OCI-LY3 (cell line): ENCODE measurements at regions not wholly inside any gene's neighbourhood (a gene's known extent, or its start where the extent isn't known, plus 50 kb on each side); places are given as distances from the start of the nearest gene placed in this dataset.

Experiments used
- H2AFZ ChIP-seq: fragments of 200-600, 300-600 bp; shearing (Covaris generic); 2 replicates; pipeline ENCODE4 v1.6.0; 2014; ENCODE audit warnings: antibody characterized with exemption, low read depth, low read length
- H3K27ac ChIP-seq: fragments of 200-600, 300-600 bp; sonication (generic); 2 replicates; pipeline ENCODE4 v1.5.1; 2014; ENCODE audit warnings: mild to moderate bottlenecking, low read length, moderate library complexity, mixed read lengths
- H3K27me3 ChIP-seq: fragments of 200-600, 300-600 bp; sonication (generic); 2 replicates; pipeline ENCODE4 v1.6.1; 2014; ENCODE audit warnings: low read depth, low read length, mixed read lengths
- H3K36me3 ChIP-seq: fragments of 200-600, 300-600 bp; sonication (generic); replicated peaks from 2 replicates; pipeline ENCODE3; 2014; ENCODE audit warnings: low read depth, low read length, mixed read lengths
- H3K4me1 ChIP-seq: fragments of 300-600, 200-600 bp; sonication (generic); 2 replicates; pipeline ENCODE4 v1.6.1; 2014; ENCODE audit warnings: low read length, mixed read lengths
- H3K4me2 ChIP-seq: fragments of 200-600, 300-600 bp; sonication (generic); 2 replicates; pipeline ENCODE4 v1.6.1; 2014; ENCODE audit warnings: low read length, mixed read lengths
- H3K4me3 ChIP-seq: fragments of 300-600, 200-600 bp; sonication (generic); 2 replicates; pipeline ENCODE4 v1.5.1; 2014; ENCODE audit warnings: antibody characterized with exemption, mild to moderate bottlenecking, low read length, moderate library complexity
- H3K79me2 ChIP-seq: fragments of 300-600, 200-600 bp; shearing (Covaris generic); 2 replicates; pipeline ENCODE4 v1.6.1; 2014; ENCODE audit warnings: mild to moderate bottlenecking, low read length, mixed read lengths
- H3K9ac ChIP-seq: fragments of 300-600, 200-600 bp; shearing (Covaris generic); 2 replicates; pipeline ENCODE4 v1.6.0; 2014; ENCODE audit warnings: mild to moderate bottlenecking, low read length, moderate library complexity
- H3K9me3 ChIP-seq: fragments of 200-600, 300-600 bp; shearing (Covaris generic); 2 replicates; pipeline ENCODE4 v1.6.1; 2014; ENCODE audit warnings: low read length, mixed read lengths; ENCODE audit not compliant: insufficient read depth
- H4K20me1 ChIP-seq: fragments of 200-600, 300-600 bp; sonication (generic); 2 replicates; pipeline ENCODE4 v1.6.1; 2016; ENCODE audit warnings: low read length, mixed read lengths; ENCODE audit not compliant: insufficient read depth
- CTCF ChIP-seq: fragments of 200-600, 300-600 bp; sonication (generic); IDR thresholded peaks from 2 replicates; pipeline ENCODE4 v1.5.1; 2014; ENCODE audit warnings: antibody characterized with exemption, low read length, low read depth
- EZH2phosphoT487 ChIP-seq: fragments of 200-600 bp; shearing (Covaris generic); IDR thresholded peaks from 2 replicates; pipeline ENCODE4 v1.6.1; 2018; ENCODE audit warnings: antibody characterized with exemption, mixed run types, low read depth

DNA sequence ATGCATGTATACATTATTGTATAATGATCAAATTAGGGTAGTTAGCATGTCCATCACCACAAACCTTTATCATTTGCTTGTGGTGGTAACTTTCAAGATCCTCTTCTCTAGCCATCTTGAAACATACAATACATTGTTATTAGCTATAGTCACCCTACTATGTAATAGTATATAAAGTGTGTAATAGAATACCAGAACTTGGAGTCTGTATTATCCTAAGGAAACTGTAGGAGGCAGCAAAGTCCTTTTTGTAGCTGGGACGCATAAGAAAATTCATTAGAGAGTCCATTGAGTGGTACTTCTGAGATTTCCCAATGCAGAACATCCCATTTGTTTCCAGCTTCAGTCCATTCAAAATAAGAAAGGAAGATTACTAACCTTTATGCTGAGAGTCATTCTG is 325.9 kb upstream of the LRFN5 start:
- Histone ChIP-seq H3K4me1 (no peaks in the 10 kb centered on the region), H3K27me3 (no peaks in the 10 kb centered on the region), H3K79me2 (no peaks in the 10 kb centered on the region), H3K9ac (no peak overlapping the region), H2AFZ (no peak overlapping the region), H4K20me1 (no peaks in the 10 kb centered on the region), H3K9me3 (no peaks in the 10 kb centered on the region), H3K36me3 (no peaks in the 10 kb centered on the region), H3K27ac (no peak overlapping the region), H3K4me3 (no peak overlapping the region), H3K4me2 (no peak overlapping the region)
- TF ChIP-seq EZH2phosphoT487 = no peak
- peak; percentile 46 for TF ChIP-seq CTCF

DNA sequence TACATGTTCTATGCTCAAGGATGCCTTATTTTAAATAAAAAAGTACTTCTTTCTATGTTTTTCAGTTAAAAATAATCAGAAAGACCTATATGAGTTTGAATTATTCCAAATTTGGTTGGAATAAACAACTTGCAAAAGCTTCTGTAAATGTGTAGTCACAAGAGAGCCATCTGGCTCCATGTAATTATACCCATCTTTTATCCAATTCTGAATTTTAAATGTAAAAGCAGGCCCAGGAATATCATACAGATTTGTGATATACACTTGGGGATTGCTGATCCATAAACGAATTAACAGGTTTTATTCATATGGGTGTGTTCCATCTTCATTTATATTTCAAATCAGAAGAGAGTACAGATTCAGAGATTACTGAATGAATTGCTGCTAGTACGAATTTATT is 329.2 kb upstream of the LRFN5 start:
- no peak overlapping the region for H3K27ac ChIP-seq
- H3K36me3 ChIP-seq = no peaks in the 10 kb centered on the region
- no peaks in the 10 kb centered on the region for H3K4me1 ChIP-seq
- H2AFZ ChIP-seq = no peak overlapping the region
- no peak for TF ChIP-seq EZH2phosphoT487
- TF ChIP-seq CTCF = no peak
- H3K9ac ChIP-seq = no peak overlapping the region
- no peaks in the 10 kb centered on the region for H4K20me1 ChIP-seq
- H3K9me3 ChIP-seq = no peaks in the 10 kb centered on the region
- no peak overlapping the region for H3K4me2 ChIP-seq
- H3K27me3 ChIP-seq = no peaks in the 10 kb centered on the region
- no peaks in the 10 kb centered on the region for H3K79me2 ChIP-seq
- no peak overlapping the region for H3K4me3 ChIP-seq

- Histone ChIP-seq H3K4me2 (no peak overlapping the region), H3K9ac (no peak overlapping the region), H3K36me3 (no peaks in the 10 kb centered on the region), H3K79me2 (no peaks in the 10 kb centered on the region), H3K27ac (no peak overlapping the region), H3K4me3 (no peak overlapping the region), H3K9me3 (no peaks in the 10 kb centered on the region), H3K4me1 (no peaks in the 10 kb centered on the region), H2AFZ (no peak overlapping the region), H3K27me3 (no peaks in the 10 kb centered on the region), H4K20me1 (no peaks in the 10 kb centered on the region)
- TF ChIP-seq EZH2phosphoT487 (no peak), CTCF (no peak)
These were observed 349.2 kb upstream of the LRFN5 start for GRCh38 chr14:41257476-41257875.

- Histone ChIP-seq H3K4me3 (no peak overlapping the region), H3K36me3 (no peaks in the 10 kb centered on the region), H3K27me3 (no peaks in the 10 kb centered on the region), H3K9ac (no peak overlapping the region), H3K79me2 (no peaks in the 10 kb centered on the region), H3K9me3 (no peaks in the 10 kb centered on the region), H3K4me1 (no peaks in the 10 kb centered on the region), H3K4me2 (no peak overlapping the region), H3K27ac (no peak overlapping the region), H4K20me1 (no peaks in the 10 kb centered on the region), H2AFZ (no peak overlapping the region)
- TF ChIP-seq CTCF (no peak), EZH2phosphoT487 (no peak)
These were observed 371.2 kb upstream of the LRFN5 start for GRCh38 chr14:41235466-41235865.
